Urothelium cell line (cell line): ENCODE measurements at regions not wholly inside any gene's neighbourhood (a gene's known extent, or its start where the extent isn't known, plus 50 kb on each side); places are given as distances from the start of the nearest gene placed in this dataset.

Source experiments
- DNase-seq: peaks from one replicate; pipeline ENCODE4 v3.0.0; 2011; ENCODE audit warnings: low spot score, mixed read lengths
- FAIRE-seq: peaks from 2 replicates; lab custom pipeline; 2011; peaks lifted over from hg19 to GRCh38; lab: Jason Lieb, UNC

GRCh38 chr12:87689196-87689595, 340.0 kb downstream of the C12orf50 start:
- no peak for DNase-seq
- FAIRE-seq = no peak

- FAIRE-seq (no peak), DNase-seq (peak; percentile 9)
Measured at GRCh38 chr12:87687362-87687761, 341.8 kb downstream of the C12orf50 start.

- FAIRE-seq (no peak), DNase-seq (no peak)
Measured at GRCh38 chr12:87685696-87686095, 343.5 kb downstream of the C12orf50 start.

GRCh38 chr12:87679251-87679650, 349.9 kb downstream of the C12orf50 start:
- FAIRE-seq (no peak), DNase-seq (no peak)

- FAIRE-seq (no peak), DNase-seq (no peak)
Measured at GRCh38 chr12:87678453-87678852, 350.7 kb downstream of the C12orf50 start.

GRCh38 chr12:87676731-87677130, 352.5 kb downstream of the C12orf50 start:
- DNase-seq = no peak
- FAIRE-seq = no peak

GRCh38 chr12:87671757-87672156, 357.4 kb downstream of the C12orf50 start:
- no peak for DNase-seq
- FAIRE-seq = no peak

- DNase-seq = no peak
- FAIRE-seq = no peak
Measured at GRCh38 chr12:87670448-87670847, 358.8 kb downstream of the C12orf50 start.

GRCh38 chr12:87667378-87667777, 361.8 kb downstream of the C12orf50 start:
- DNase-seq = no peak

GRCh38 chr12:87661786-87662377, 367.3 kb downstream of the C12orf50 start:
- no peak for DNase-seq
- FAIRE-seq = no peak

More at GRCh38 chr12:87667378-87667777, 361.8 kb downstream of the C12orf50 start:
- FAIRE-seq = no peak

- DNase-seq = no peak
- FAIRE-seq = no peak
Measured at GRCh38 chr12:87660987-87661774, 368.0 kb downstream of the C12orf50 start.

- FAIRE-seq = no peak
- no peak for DNase-seq
Measured at GRCh38 chr12:87660291-87660690, 368.9 kb downstream of the C12orf50 start.

- FAIRE-seq (no peak), DNase-seq (no peak)
Measured at GRCh38 chr12:87656311-87656710, 372.9 kb downstream of the C12orf50 start.

GRCh38 chr12:87651670-87652425, 377.4 kb downstream of the C12orf50 start:
- DNase-seq = no peak
- FAIRE-seq = no peak

GRCh38 chr12:87642245-87642644, 387.0 kb downstream of the C12orf50 start:
- DNase-seq (no peak), FAIRE-seq (no peak)

GRCh38 chr12:87618199-87618598, 411.0 kb downstream of the C12orf50 start:
- FAIRE-seq (no peak), DNase-seq (no peak)

GRCh38 chr12:87612996-87613395, 416.2 kb downstream of the C12orf50 start:
- FAIRE-seq = no peak
- DNase-seq = no peak

- DNase-seq = no peak
- no peak for FAIRE-seq
Measured at GRCh38 chr12:87608321-87608720, 420.9 kb downstream of the C12orf50 start.

GRCh38 chr12:87603727-87604126, 425.5 kb downstream of the C12orf50 start:
- DNase-seq = no peak
- FAIRE-seq = no peak

- FAIRE-seq (no peak), DNase-seq (no peak)
Measured at GRCh38 chr12:87599459-87599858, 429.7 kb downstream of the C12orf50 start.

GRCh38 chr12:87597114-87597513, 432.1 kb downstream of the C12orf50 start:
- DNase-seq (no peak), FAIRE-seq (no peak)

GRCh38 chr12:87596636-87597035, 432.6 kb downstream of the C12orf50 start:
- DNase-seq (no peak), FAIRE-seq (no peak)
